ENCODE measurements at regions not wholly inside any gene's neighbourhood (a gene's known extent, or its start where the extent isn't known, plus 50 kb on each side); places are given as distances from the start of the nearest gene placed in this dataset.

GRCh38 chr9:71609448-71609830, 158.9 kb downstream of the CEMIP2 start:
- no peak overlapping the region for H2BK120ac ChIP-seq (ENCODE audit: low read depth, low read length)
- no peak overlapping the region for H3K4ac ChIP-seq (ENCODE audit: low read depth, low read length)
- H3K9ac ChIP-seq (ENCODE audit: low read length), result no peak overlapping the region
- H3K18ac ChIP-seq (ENCODE audit: low read length), result no peak overlapping the region
- H4K8ac ChIP-seq (ENCODE audit: low read depth, low read length), result no peak overlapping the region
- H3K4me2 ChIP-seq (ENCODE audit: low read length), result no peak overlapping the region
- no peak overlapping the region for H2BK5ac ChIP-seq (ENCODE audit: low read length)
- no peaks in the 10 kb centered on the region for H3K4me1 ChIP-seq (ENCODE audit: control insufficient read depth, low read depth, low read length)
- H3K23ac ChIP-seq (ENCODE audit: low read length), result no peak overlapping the region
- H2BK15ac ChIP-seq (replicated peaks; ENCODE audit: low read depth), result no peak overlapping the region
- no peak overlapping the region for H3K4me3 ChIP-seq (ENCODE audit: low read length)
- no peak overlapping the region for H3K27ac ChIP-seq (ENCODE audit: low read depth, low read length)
- no peak overlapping the region for H4K5ac ChIP-seq (ENCODE audit: low read length)
- no peaks in the 10 kb centered on the region for H3K79me2 ChIP-seq (ENCODE audit: control insufficient read depth, insufficient read depth, low read length)
- H3K36me3 ChIP-seq (ENCODE audit: control insufficient read depth, insufficient read depth, low read length), result no peaks in the 10 kb centered on the region
- no peak for DNase-seq
- no peaks in the 10 kb centered on the region for H3K27me3 ChIP-seq (ENCODE audit: insufficient read depth, low read length, poor library complexity)
- H3K56ac ChIP-seq (ENCODE audit: low read length), result no peak overlapping the region
- WGBS (ENCODE audit: extremely low coverage, insufficient coverage, low lambda C conversion rate), result 100% methylated on average over 1 of the region's 1 CpG
- H3K79me1 ChIP-seq (ENCODE audit: low read length), result no peaks in the 10 kb centered on the region
- no peak overlapping the region for H2AK5ac ChIP-seq (ENCODE audit: low read length)

DNA sequence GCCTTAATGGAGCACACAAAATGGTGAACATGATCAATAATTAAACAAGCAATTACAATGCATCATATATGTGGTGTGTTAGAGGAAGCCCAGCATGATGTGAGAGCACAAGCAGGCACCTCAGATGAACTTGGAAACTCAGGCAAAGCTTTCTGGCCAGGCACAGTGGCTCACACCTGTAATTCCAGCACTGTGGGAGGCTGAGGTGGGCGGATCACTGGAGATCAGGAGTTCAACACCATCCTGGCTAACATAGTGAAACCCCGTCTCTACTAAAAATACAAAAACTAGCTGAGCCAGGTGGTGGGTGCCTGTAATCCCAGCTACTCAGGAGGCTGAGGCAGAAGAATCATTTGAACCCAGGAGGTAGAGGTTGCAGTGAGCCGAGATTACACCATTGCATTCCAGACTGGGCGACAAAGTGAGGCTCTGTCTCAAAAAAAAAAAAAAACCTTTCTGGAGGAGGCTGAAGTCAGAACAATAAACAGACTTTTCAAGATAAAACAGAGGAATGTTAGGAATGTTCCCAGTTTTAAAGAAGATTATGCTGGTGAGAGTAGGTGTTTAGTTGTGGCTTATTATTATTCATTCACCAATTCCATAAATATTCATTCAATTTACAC, 159.4 kb downstream of the CEMIP2 start:
- no peaks in the 10 kb centered on the region for H3K79me1 ChIP-seq (ENCODE audit: low read length)
- H2BK120ac ChIP-seq (ENCODE audit: low read depth, low read length), result no peak overlapping the region
- no peak overlapping the region for H2BK15ac ChIP-seq (replicated peaks; ENCODE audit: low read depth)
- H3K27me3 ChIP-seq (ENCODE audit: insufficient read depth, low read length, poor library complexity), result no peaks in the 10 kb centered on the region
- H3K18ac ChIP-seq (ENCODE audit: low read length), result no peak overlapping the region
- H3K23ac ChIP-seq (ENCODE audit: low read length), result no peak overlapping the region
- H3K27ac ChIP-seq (ENCODE audit: low read depth, low read length), result peak overlapping the region; percentile 46
- no peak overlapping the region for H3K56ac ChIP-seq (ENCODE audit: low read length)
- H2AK5ac ChIP-seq (ENCODE audit: low read length), result no peak overlapping the region
- H4K8ac ChIP-seq (ENCODE audit: low read depth, low read length), result no peak overlapping the region
- H3K4me3 ChIP-seq (ENCODE audit: low read length), result no peak overlapping the region
- DNase-seq, result peak; percentile 76
- no peaks in the 10 kb centered on the region for H3K79me2 ChIP-seq (ENCODE audit: control insufficient read depth, insufficient read depth, low read length)
- H3K4me1 ChIP-seq (ENCODE audit: control insufficient read depth, low read depth, low read length), result no peaks in the 10 kb centered on the region
- H3K36me3 ChIP-seq (ENCODE audit: control insufficient read depth, insufficient read depth, low read length), result no peaks in the 10 kb centered on the region
- no peak overlapping the region for H4K5ac ChIP-seq (ENCODE audit: low read length)
- H3K9ac ChIP-seq (ENCODE audit: low read length), result no peak overlapping the region
- no peak overlapping the region for H3K4ac ChIP-seq (ENCODE audit: low read depth, low read length)
- H2BK5ac ChIP-seq (ENCODE audit: low read length), result no peak overlapping the region
- H3K4me2 ChIP-seq (ENCODE audit: low read length), result no peak overlapping the region
- no CpG with 5 or more reads among the region's 4 CpGs for WGBS (ENCODE audit: extremely low coverage, insufficient coverage, low lambda C conversion rate)

- WGBS (ENCODE audit: extremely low coverage, insufficient coverage, low lambda C conversion rate), result no CpG with 5 or more reads among the region's 4 CpGs
- Histone ChIP-seq H4K8ac (ENCODE audit: low read depth, low read length) (no peak overlapping the region), H3K27ac (ENCODE audit: low read depth, low read length) (no peak overlapping the region), H3K27me3 (ENCODE audit: insufficient read depth, low read length, poor library complexity) (no peaks in the 10 kb centered on the region), H3K79me1 (ENCODE audit: low read length) (no peaks in the 10 kb centered on the region), H3K23ac (ENCODE audit: low read length) (no peak overlapping the region), H3K79me2 (ENCODE audit: control insufficient read depth, insufficient read depth, low read length) (no peaks in the 10 kb centered on the region), H2BK5ac (ENCODE audit: low read length) (no peak overlapping the region), H3K18ac (ENCODE audit: low read length) (no peak overlapping the region), H4K5ac (ENCODE audit: low read length) (no peak overlapping the region), H3K4ac (ENCODE audit: low read depth, low read length) (peak overlapping the region; percentile 12), H3K9ac (ENCODE audit: low read length) (no peak overlapping the region), H3K56ac (ENCODE audit: low read length) (no peak overlapping the region), H3K36me3 (ENCODE audit: control insufficient read depth, insufficient read depth, low read length) (no peaks in the 10 kb centered on the region), H3K4me2 (ENCODE audit: low read length) (no peak overlapping the region), H2BK15ac (replicated peaks; ENCODE audit: low read depth) (no peak overlapping the region), H3K4me1 (ENCODE audit: control insufficient read depth, low read depth, low read length) (no peaks in the 10 kb centered on the region), H2AK5ac (ENCODE audit: low read length) (no peak overlapping the region), H3K4me3 (ENCODE audit: low read length) (no peak overlapping the region), H2BK120ac (ENCODE audit: low read depth, low read length) (no peak overlapping the region)
- DNase-seq, result no peak
These were observed 160.3 kb downstream of the CEMIP2 start for GRCh38 chr9:71608021-71608420.

- WGBS (ENCODE audit: extremely low coverage, insufficient coverage, low lambda C conversion rate), result no CpG with 5 or more reads among the region's 5 CpGs
- no peak overlapping the region for H3K56ac ChIP-seq (ENCODE audit: low read length)
- no peak overlapping the region for H3K27ac ChIP-seq (ENCODE audit: low read depth, low read length)
- H3K18ac ChIP-seq (ENCODE audit: low read length), result no peak overlapping the region
- no peak overlapping the region for H3K23ac ChIP-seq (ENCODE audit: low read length)
- H3K4me2 ChIP-seq (ENCODE audit: low read length), result no peak overlapping the region
- no peak overlapping the region for H2BK5ac ChIP-seq (ENCODE audit: low read length)
- no peak overlapping the region for H3K4me3 ChIP-seq (ENCODE audit: low read length)
- H3K4me1 ChIP-seq (ENCODE audit: control insufficient read depth, low read depth, low read length), result no peaks in the 10 kb centered on the region
- H2BK15ac ChIP-seq (replicated peaks; ENCODE audit: low read depth), result no peak overlapping the region
- H3K9ac ChIP-seq (ENCODE audit: low read length), result no peak overlapping the region
- H4K8ac ChIP-seq (ENCODE audit: low read depth, low read length), result no peak overlapping the region
- DNase-seq, result no peak
- no peaks in the 10 kb centered on the region for H3K36me3 ChIP-seq (ENCODE audit: control insufficient read depth, insufficient read depth, low read length)
- no peak overlapping the region for H4K5ac ChIP-seq (ENCODE audit: low read length)
- H2BK120ac ChIP-seq (ENCODE audit: low read depth, low read length), result no peak overlapping the region
- no peaks in the 10 kb centered on the region for H3K79me2 ChIP-seq (ENCODE audit: control insufficient read depth, insufficient read depth, low read length)
- H3K27me3 ChIP-seq (ENCODE audit: insufficient read depth, low read length, poor library complexity), result no peaks in the 10 kb centered on the region
- no peaks in the 10 kb centered on the region for H3K79me1 ChIP-seq (ENCODE audit: low read length)
- H2AK5ac ChIP-seq (ENCODE audit: low read length), result no peak overlapping the region
- peak overlapping the region; percentile 12 for H3K4ac ChIP-seq (ENCODE audit: low read depth, low read length)
These were observed 160.8 kb downstream of the CEMIP2 start for GRCh38 chr9:71607461-71607881.

- WGBS (ENCODE audit: extremely low coverage, insufficient coverage, low lambda C conversion rate), result no CpG with 5 or more reads among the region's 5 CpGs
- Histone ChIP-seq H3K79me2 (ENCODE audit: control insufficient read depth, insufficient read depth, low read length) (no peaks in the 10 kb centered on the region), H3K4me2 (ENCODE audit: low read length) (no peak overlapping the region), H3K4ac (ENCODE audit: low read depth, low read length) (no peak overlapping the region), H3K9ac (ENCODE audit: low read length) (no peak overlapping the region), H4K5ac (ENCODE audit: low read length) (no peak overlapping the region), H3K56ac (ENCODE audit: low read length) (no peak overlapping the region), H3K79me1 (ENCODE audit: low read length) (no peaks in the 10 kb centered on the region), H2AK5ac (ENCODE audit: low read length) (no peak overlapping the region), H2BK5ac (ENCODE audit: low read length) (no peak overlapping the region), H2BK120ac (ENCODE audit: low read depth, low read length) (no peak overlapping the region), H3K23ac (ENCODE audit: low read length) (no peak overlapping the region), H2BK15ac (replicated peaks; ENCODE audit: low read depth) (no peak overlapping the region), H3K4me1 (ENCODE audit: control insufficient read depth, low read depth, low read length) (no peaks in the 10 kb centered on the region), H3K27me3 (ENCODE audit: insufficient read depth, low read length, poor library complexity) (no peaks in the 10 kb centered on the region), H3K27ac (ENCODE audit: low read depth, low read length) (no peak overlapping the region), H3K18ac (ENCODE audit: low read length) (no peak overlapping the region), H3K4me3 (ENCODE audit: low read length) (no peak overlapping the region), H4K8ac (ENCODE audit: low read depth, low read length) (no peak overlapping the region), H3K36me3 (ENCODE audit: control insufficient read depth, insufficient read depth, low read length) (no peaks in the 10 kb centered on the region)
- DNase-seq, result peak; percentile 72
These were observed 163.9 kb downstream of the CEMIP2 start for GRCh38 chr9:71604197-71605063.
